Astrocyte (in vitro differentiated cells and primary cell): ENCODE measurements at regions not wholly inside any gene's neighbourhood (a gene's known extent, or its start where the extent isn't known, plus 50 kb on each side); places are given as distances from the start of the nearest gene placed in this dataset.

Experiments
- DNase-seq: peaks from one replicate; pipeline ENCODE4 v3.0.0-alpha.2; 2010; ENCODE audit warnings: low read depth
- FAIRE-seq: peaks from 2 replicates; lab custom pipeline; 2011; peaks lifted over from hg19 to GRCh38; lab: Jason Lieb, UNC
- H2AFZ ChIP-seq: 2 replicates; pipeline ENCODE4 v1.6.0; 2012; ENCODE audit warnings: low read depth, low read length, inconsistent platforms
- H3K27ac ChIP-seq: 2 replicates; pipeline ENCODE4 v1.5.1; 2011; ENCODE audit warnings: low read depth, low read length, inconsistent platforms
- H3K27me3 ChIP-seq: 2 replicates; pipeline ENCODE4 v1.6.0; 2011; ENCODE audit warnings: low read length, inconsistent platforms; ENCODE audit not compliant: insufficient read depth
- H3K36me3 ChIP-seq: 2 replicates; pipeline ENCODE4 v1.5.1; 2011; ENCODE audit warnings: low read length, inconsistent platforms; ENCODE audit not compliant: insufficient read depth
- H3K4me1 ChIP-seq: 2 replicates; pipeline ENCODE4 v1.5.1; 2011; ENCODE audit warnings: low read length, inconsistent platforms; ENCODE audit not compliant: insufficient read depth
- H3K4me2 ChIP-seq: 2 replicates; pipeline ENCODE4 v1.6.0; 2012; ENCODE audit warnings: low read length, inconsistent platforms
- H3K4me3 ChIP-seq: 2 replicates; pipeline ENCODE4 v1.5.1; 2011; ENCODE audit warnings: low read depth, mild to moderate bottlenecking, low read length, inconsistent platforms; ENCODE audit not compliant: insufficient read depth
- H3K79me2 ChIP-seq: 2 replicates; pipeline ENCODE4 v1.6.0; 2012; ENCODE audit warnings: mild to moderate bottlenecking, low read length, inconsistent platforms; ENCODE audit not compliant: insufficient read depth
- H3K9ac ChIP-seq: 2 replicates; pipeline ENCODE4 v1.6.0; 2012; ENCODE audit warnings: mild to moderate bottlenecking, low read length, inconsistent platforms
- H3K9me3 ChIP-seq: 2 replicates; pipeline ENCODE4 v1.5.1; 2012; ENCODE audit warnings: low read depth, mild to moderate bottlenecking, low read length, inconsistent platforms; ENCODE audit not compliant: insufficient read depth
- H4K20me1 ChIP-seq: 2 replicates; pipeline ENCODE4 v1.6.0; 2012; ENCODE audit warnings: low read length, inconsistent platforms; ENCODE audit not compliant: insufficient read depth
- H3K27ac Mint-ChIP-seq: one replicate; pipeline ENCODE4 v1.8.0; 2021; ENCODE audit warnings: mild to moderate bottlenecking, mixed read lengths; ENCODE audit not compliant: unreplicated experiment
- H3K27me3 Mint-ChIP-seq: one replicate; pipeline ENCODE4 v1.8.0; 2021; ENCODE audit warnings: low read depth, mixed read lengths; ENCODE audit not compliant: unreplicated experiment
- H3K36me3 Mint-ChIP-seq: one replicate; pipeline ENCODE4 v1.8.0; 2021; ENCODE audit warnings: low read depth, mixed read lengths; ENCODE audit not compliant: unreplicated experiment
- H3K4me1 Mint-ChIP-seq: one replicate; pipeline ENCODE4 v1.8.0; 2021; ENCODE audit warnings: low read depth, mixed read lengths; ENCODE audit not compliant: unreplicated experiment
- H3K4me3 Mint-ChIP-seq: one replicate; pipeline ENCODE4 v1.8.0; 2021; ENCODE audit warnings: mild to moderate bottlenecking, moderate library complexity, mixed read lengths; ENCODE audit not compliant: unreplicated experiment
- H3K9me3 Mint-ChIP-seq: one replicate; pipeline ENCODE4 v1.8.0; 2021; ENCODE audit warnings: mild to moderate bottlenecking, mixed read lengths; ENCODE audit not compliant: unreplicated experiment
- EZH2 ChIP-seq: IDR thresholded peaks from 2 replicates; pipeline ENCODE4 v1.6.1; 2012; ENCODE audit warnings: mild to moderate bottlenecking, low read length, inconsistent platforms; ENCODE audit not compliant: insufficient read depth
- TF ChIP-seq, protein P1 (sequence below): IDR thresholded peaks from 2 replicates; pipeline ENCODE4 v1.5.1; 2011; ENCODE audit warnings: low read depth, mild to moderate bottlenecking, inconsistent platforms, low read length, moderate library complexity; ENCODE audit not compliant: insufficient read depth

DNA sequence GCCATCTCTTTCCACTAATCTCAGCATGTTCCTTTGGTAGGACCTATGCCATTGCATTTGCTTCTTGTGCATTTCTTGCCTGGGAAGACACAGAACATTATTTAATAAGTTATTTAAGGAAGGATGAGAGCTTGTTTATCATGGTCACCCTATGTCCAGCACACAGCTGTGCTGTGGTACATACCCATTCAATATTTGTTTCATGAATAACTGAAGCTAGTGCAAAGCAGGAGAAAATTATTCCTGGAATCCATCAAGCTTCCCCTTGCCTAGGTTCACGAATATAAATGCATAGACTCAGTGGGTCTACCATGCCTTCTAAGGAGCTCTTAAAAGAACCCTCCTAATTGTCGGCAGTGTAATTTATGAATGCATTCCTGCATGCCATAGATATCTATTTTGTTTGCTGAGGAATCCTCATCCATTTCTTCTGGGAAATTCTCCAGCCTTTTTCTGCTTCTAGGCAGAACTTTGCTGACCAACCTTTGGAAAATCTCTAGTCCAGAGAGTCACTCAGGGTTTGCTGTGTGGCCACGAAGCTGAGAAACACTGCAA, 599.8 kb upstream of the TMEM132C start:
- no peaks in the 10 kb centered on the region for H3K36me3 ChIP-seq
- H2AFZ ChIP-seq = no peak overlapping the region
- H3K9me3 ChIP-seq = no peaks in the 10 kb centered on the region
- H3K9ac ChIP-seq = no peak overlapping the region
- no peak overlapping the region for H3K27ac Mint-ChIP-seq
- FAIRE-seq = no peak
- H3K4me2 ChIP-seq = no peak overlapping the region
- H3K9me3 Mint-ChIP-seq = peaks cover 11% of the 10 kb centered on the region
- TF ChIP-seq, protein P1, sequence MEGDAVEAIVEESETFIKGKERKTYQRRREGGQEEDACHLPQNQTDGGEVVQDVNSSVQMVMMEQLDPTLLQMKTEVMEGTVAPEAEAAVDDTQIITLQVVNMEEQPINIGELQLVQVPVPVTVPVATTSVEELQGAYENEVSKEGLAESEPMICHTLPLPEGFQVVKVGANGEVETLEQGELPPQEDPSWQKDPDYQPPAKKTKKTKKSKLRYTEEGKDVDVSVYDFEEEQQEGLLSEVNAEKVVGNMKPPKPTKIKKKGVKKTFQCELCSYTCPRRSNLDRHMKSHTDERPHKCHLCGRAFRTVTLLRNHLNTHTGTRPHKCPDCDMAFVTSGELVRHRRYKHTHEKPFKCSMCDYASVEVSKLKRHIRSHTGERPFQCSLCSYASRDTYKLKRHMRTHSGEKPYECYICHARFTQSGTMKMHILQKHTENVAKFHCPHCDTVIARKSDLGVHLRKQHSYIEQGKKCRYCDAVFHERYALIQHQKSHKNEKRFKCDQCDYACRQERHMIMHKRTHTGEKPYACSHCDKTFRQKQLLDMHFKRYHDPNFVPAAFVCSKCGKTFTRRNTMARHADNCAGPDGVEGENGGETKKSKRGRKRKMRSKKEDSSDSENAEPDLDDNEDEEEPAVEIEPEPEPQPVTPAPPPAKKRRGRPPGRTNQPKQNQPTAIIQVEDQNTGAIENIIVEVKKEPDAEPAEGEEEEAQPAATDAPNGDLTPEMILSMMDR = no peak
- TF ChIP-seq EZH2 = no peak
- H3K79me2 ChIP-seq = no peaks in the 10 kb centered on the region
- H3K36me3 Mint-ChIP-seq = no peaks in the 10 kb centered on the region
- H4K20me1 ChIP-seq = no peaks in the 10 kb centered on the region
- DNase-seq = peak; percentile 77
- H3K27me3 ChIP-seq = no peaks in the 10 kb centered on the region
- no peaks in the 10 kb centered on the region for H3K27me3 Mint-ChIP-seq
- no peaks in the 10 kb centered on the region for H3K4me1 ChIP-seq
- H3K27ac ChIP-seq = no peak overlapping the region
- no peak overlapping the region for H3K4me3 ChIP-seq
- H3K4me3 Mint-ChIP-seq = no peak overlapping the region
- no peaks in the 10 kb centered on the region for H3K4me1 Mint-ChIP-seq

DNA sequence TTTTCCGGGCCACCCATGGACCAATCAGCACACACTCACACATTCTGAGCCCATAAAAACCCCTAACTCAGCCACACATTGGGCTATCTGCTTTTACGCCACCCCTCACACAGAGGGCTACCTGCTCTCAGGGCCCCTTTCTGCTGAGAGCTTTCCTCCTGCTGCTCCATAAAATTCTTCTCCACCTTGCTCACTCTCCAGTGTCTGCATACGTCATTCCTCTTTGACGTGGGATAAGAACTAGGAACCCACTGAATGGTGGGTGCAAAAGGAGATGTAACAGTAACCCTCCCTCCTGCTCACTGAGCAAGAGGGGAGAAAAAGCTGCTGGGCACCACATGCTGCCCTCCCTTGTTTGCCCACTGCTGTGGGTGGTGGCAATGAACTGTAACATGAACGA, 596.7 kb upstream of the TMEM132C start:
- Histone ChIP-seq H2AFZ (no peak overlapping the region), H3K27ac (no peak overlapping the region), H3K27me3 (no peaks in the 10 kb centered on the region), H3K36me3 (no peaks in the 10 kb centered on the region), H4K20me1 (no peaks in the 10 kb centered on the region), H3K79me2 (no peaks in the 10 kb centered on the region), H3K4me1 (no peaks in the 10 kb centered on the region), H3K9ac (no peak overlapping the region), H3K4me2 (no peak overlapping the region), H3K4me3 (no peak overlapping the region), H3K9me3 (no peaks in the 10 kb centered on the region)
- FAIRE-seq (no peak), DNase-seq (no peak)
- no peak overlapping the region for H3K4me3 Mint-ChIP-seq
- H3K27me3 Mint-ChIP-seq = no peaks in the 10 kb centered on the region
- H3K27ac Mint-ChIP-seq = no peak overlapping the region
- no peaks in the 10 kb centered on the region for H3K4me1 Mint-ChIP-seq
- TF ChIP-seq, protein P1 = no peak
- TF ChIP-seq EZH2 = no peak
- H3K36me3 Mint-ChIP-seq = no peaks in the 10 kb centered on the region
- peaks cover 8% of the 10 kb centered on the region for H3K9me3 Mint-ChIP-seq

DNA sequence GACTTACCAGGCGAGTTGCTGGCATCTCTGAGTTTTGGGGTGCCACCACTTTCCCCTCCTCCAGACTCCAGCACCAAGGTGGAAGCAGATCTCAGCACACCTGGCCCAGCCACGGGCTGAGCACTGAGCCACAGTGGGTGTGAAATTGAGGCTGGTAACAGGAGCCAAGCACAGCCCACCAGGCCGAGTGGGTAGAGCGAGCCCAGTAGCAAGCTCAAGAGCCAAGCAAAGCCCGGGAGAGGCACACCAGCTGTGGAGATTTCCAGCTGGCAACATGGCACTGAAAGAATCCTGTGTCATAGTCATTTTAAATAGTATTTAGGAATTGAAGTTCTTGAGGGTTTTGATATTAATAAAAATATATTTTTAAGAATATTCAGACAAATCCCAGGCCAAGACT, 596.2 kb upstream of the TMEM132C start:
- Mint-ChIP-seq H3K36me3 (no peaks in the 10 kb centered on the region), H3K27me3 (no peaks in the 10 kb centered on the region), H3K9me3 (peaks cover 13% of the 10 kb centered on the region), H3K4me1 (no peaks in the 10 kb centered on the region), H3K4me3 (no peak overlapping the region), H3K27ac (no peak overlapping the region)
- H4K20me1 ChIP-seq = no peaks in the 10 kb centered on the region
- no peaks in the 10 kb centered on the region for H3K36me3 ChIP-seq
- no peaks in the 10 kb centered on the region for H3K4me1 ChIP-seq
- no peaks in the 10 kb centered on the region for H3K27me3 ChIP-seq
- no peak overlapping the region for H3K27ac ChIP-seq
- no peak overlapping the region for H2AFZ ChIP-seq
- H3K9ac ChIP-seq = no peak overlapping the region
- H3K9me3 ChIP-seq = no peaks in the 10 kb centered on the region
- DNase-seq (no peak), FAIRE-seq (no peak)
- no peak for TF ChIP-seq EZH2
- TF ChIP-seq, protein P1 = no peak
- no peaks in the 10 kb centered on the region for H3K79me2 ChIP-seq
- H3K4me2 ChIP-seq = no peak overlapping the region
- no peak overlapping the region for H3K4me3 ChIP-seq
